ENCODE measurements at regions not wholly inside any gene's neighbourhood (a gene's known extent, or its start where the extent isn't known, plus 50 kb on each side); places are given as distances from the start of the nearest gene placed in this dataset.

GRCh38 chr6:23783901-23784300 lies 342.1 kb upstream of the NRSN1 start:
- Histone ChIP-seq H3K27ac (ENCODE audit: low read length) (no peak overlapping the region), H3K79me2 (ENCODE audit: insufficient read depth, low read length) (no peaks in the 10 kb centered on the region), H4K20me1 (ENCODE audit: insufficient read depth, low read length) (no peaks in the 10 kb centered on the region), H3K4me2 (ENCODE audit: insufficient read depth, low read length) (no peak overlapping the region), H3K36me3 (ENCODE audit: insufficient read depth, low read length) (no peaks in the 10 kb centered on the region), H3K4me1 (ENCODE audit: insufficient read depth, low read length) (no peaks in the 10 kb centered on the region), H3K9me3 (ENCODE audit: insufficient read depth, low read length, severe bottlenecking) (no peaks in the 10 kb centered on the region), H2AFZ (ENCODE audit: low read depth, low read length) (no peak overlapping the region), H3K4me3 (ENCODE audit: low read depth in 1 of 2, low read length in 2 of 2) (no peak overlapping the region), H3K27me3 (ENCODE audit: insufficient read depth, low read length, poor library complexity) (no peaks in the 10 kb centered on the region), H3K9ac (ENCODE audit: low read depth, low read length) (no peak overlapping the region)
- TF ChIP-seq EZH2 (IDR thresholded peaks at IDR 0.05; ENCODE audit: borderline replicate concordance, low read depth, low read length, severe bottlenecking) (no peak), CTCF (IDR thresholded peaks at IDR 0.05; ENCODE audit: borderline replicate concordance, extremely low read depth, low read length, poor library complexity, severe bottlenecking) (no peak)
- no peak for DNase-seq
- no peak for ATAC-seq (ENCODE audit: insufficient read depth, low read depth)

GRCh38 chr6:23784301-23784919 lies 341.6 kb upstream of the NRSN1 start:
- no peak for ATAC-seq (ENCODE audit: insufficient read depth, low read depth)

GRCh38 chr6:23790756-23791155 lies 335.3 kb upstream of the NRSN1 start:
- Histone ChIP-seq H3K4me1 (ENCODE audit: insufficient read depth, low read length) (no peaks in the 10 kb centered on the region), H2AFZ (ENCODE audit: low read depth, low read length) (no peak overlapping the region), H3K36me3 (ENCODE audit: insufficient read depth, low read length) (no peaks in the 10 kb centered on the region), H3K9ac (ENCODE audit: low read depth, low read length) (no peak overlapping the region), H3K27me3 (ENCODE audit: insufficient read depth, low read length, poor library complexity) (no peaks in the 10 kb centered on the region), H3K9me3 (ENCODE audit: insufficient read depth, low read length, severe bottlenecking) (no peaks in the 10 kb centered on the region), H3K79me2 (ENCODE audit: insufficient read depth, low read length) (no peaks in the 10 kb centered on the region), H3K27ac (ENCODE audit: low read length) (no peak overlapping the region), H3K4me3 (ENCODE audit: low read depth in 1 of 2, low read length in 2 of 2) (no peak overlapping the region), H4K20me1 (ENCODE audit: insufficient read depth, low read length) (no peaks in the 10 kb centered on the region), H3K4me2 (ENCODE audit: insufficient read depth, low read length) (no peak overlapping the region)
- DNase-seq (no peak), ATAC-seq (ENCODE audit: insufficient read depth, low read depth) (no peak)
- TF ChIP-seq CTCF (IDR thresholded peaks at IDR 0.05; ENCODE audit: borderline replicate concordance, extremely low read depth, low read length, poor library complexity, severe bottlenecking) (no peak), EZH2 (IDR thresholded peaks at IDR 0.05; ENCODE audit: borderline replicate concordance, low read depth, low read length, severe bottlenecking) (no peak)

More at GRCh38 chr6:23784301-23784919, 341.6 kb upstream of the NRSN1 start:
- H3K9me3 ChIP-seq (ENCODE audit: insufficient read depth, low read length, severe bottlenecking) = no peaks in the 10 kb centered on the region
- H3K4me3 ChIP-seq (ENCODE audit: low read depth in 1 of 2, low read length in 2 of 2) = no peak overlapping the region
- H3K79me2 ChIP-seq (ENCODE audit: insufficient read depth, low read length) = no peaks in the 10 kb centered on the region
- H3K4me2 ChIP-seq (ENCODE audit: insufficient read depth, low read length) = no peak overlapping the region
- H3K27ac ChIP-seq (ENCODE audit: low read length) = no peak overlapping the region
- no peak overlapping the region for H2AFZ ChIP-seq (ENCODE audit: low read depth, low read length)
- H4K20me1 ChIP-seq (ENCODE audit: insufficient read depth, low read length) = no peaks in the 10 kb centered on the region
- no peaks in the 10 kb centered on the region for H3K4me1 ChIP-seq (ENCODE audit: insufficient read depth, low read length)
- TF ChIP-seq EZH2 (IDR thresholded peaks at IDR 0.05; ENCODE audit: borderline replicate concordance, low read depth, low read length, severe bottlenecking) = no peak
- no peak for TF ChIP-seq CTCF (IDR thresholded peaks at IDR 0.05; ENCODE audit: borderline replicate concordance, extremely low read depth, low read length, poor library complexity, severe bottlenecking)
- no peak for DNase-seq
- H3K36me3 ChIP-seq (ENCODE audit: insufficient read depth, low read length) = no peaks in the 10 kb centered on the region
- no peaks in the 10 kb centered on the region for H3K27me3 ChIP-seq (ENCODE audit: insufficient read depth, low read length, poor library complexity)
- no peak overlapping the region for H3K9ac ChIP-seq (ENCODE audit: low read depth, low read length)

Data from DND-41 (cell line).